ENCODE measurements at regions not wholly inside any gene's neighbourhood (a gene's known extent, or its start where the extent isn't known, plus 50 kb on each side); places are given as distances from the start of the nearest gene placed in this dataset.

- Histone ChIP-seq H3K9me3 (no peaks in the 10 kb centered on the region), H3K4me1 (no peaks in the 10 kb centered on the region), H3K4me3 (replicated peaks in 1 of 3) (no peak overlapping the region), H3K36me3 (no peaks in the 10 kb centered on the region), H3K27me3 (no peaks in the 10 kb centered on the region), H3K27ac (no peak overlapping the region)
- DNase-seq = no peak
- intact Hi-C loops (cut with DNase I) = no loop called here
- WGBS, 2 donors = 86 to 87% methylated on average over 4 of the region's 4 CpGs
- no peak for TF ChIP-seq POLR2A (IDR thresholded peaks at IDR 0.05)
- TF ChIP-seq CTCF (IDR thresholded peaks at IDR 0.05) = no peak
Observed at GRCh38 chr2:65622951-65623535, 190.6 kb upstream of the SPRED2 start.

GRCh38 chr2:65622499-65622898, 190.1 kb upstream of the SPRED2 start:
- 30 to 40% methylated on average over 1 of the region's 1 CpG for WGBS, 2 donors
- H3K4me3 ChIP-seq (replicated peaks in 1 of 3) = no peak overlapping the region
- no peak for DNase-seq
- no peaks in the 10 kb centered on the region for H3K4me1 ChIP-seq
- H3K27ac ChIP-seq = no peak overlapping the region
- H3K27me3 ChIP-seq = no peaks in the 10 kb centered on the region
- no peaks in the 10 kb centered on the region for H3K36me3 ChIP-seq
- no peak for TF ChIP-seq CTCF (IDR thresholded peaks at IDR 0.05)
- no peak for TF ChIP-seq POLR2A (IDR thresholded peaks at IDR 0.05)
- no peaks in the 10 kb centered on the region for H3K9me3 ChIP-seq
- intact Hi-C loops (cut with DNase I) = no loop called here

- H3K27ac ChIP-seq = no peak overlapping the region
- no peaks in the 10 kb centered on the region for H3K9me3 ChIP-seq
- H3K4me1 ChIP-seq = no peaks in the 10 kb centered on the region
- DNase-seq = no peak
- TF ChIP-seq POLR2A (IDR thresholded peaks at IDR 0.05) (no peak), CTCF (IDR thresholded peaks at IDR 0.05) (no peak)
- no peaks in the 10 kb centered on the region for H3K27me3 ChIP-seq
- intact Hi-C loops (cut with DNase I) = no loop called here
- WGBS, 2 donors = 91 to 92% methylated on average over 1 of the region's 1 CpG
- H3K36me3 ChIP-seq = no peaks in the 10 kb centered on the region
- H3K4me3 ChIP-seq (replicated peaks in 1 of 3) = no peak overlapping the region
Observed at GRCh38 chr2:65620524-65620923, 188.1 kb upstream of the SPRED2 start.

- no peaks in the 10 kb centered on the region for H3K4me1 ChIP-seq
- DNase-seq = no peak
- H3K9me3 ChIP-seq = no peaks in the 10 kb centered on the region
- H3K36me3 ChIP-seq = no peaks in the 10 kb centered on the region
- no peaks in the 10 kb centered on the region for H3K27me3 ChIP-seq
- no peak overlapping the region for H3K4me3 ChIP-seq (replicated peaks in 1 of 3)
- 93 to 96% methylated on average over 2 of the region's 2 CpGs for WGBS, 2 donors
- TF ChIP-seq CTCF (IDR thresholded peaks at IDR 0.05) (no peak), POLR2A (IDR thresholded peaks at IDR 0.05) (no peak)
- H3K27ac ChIP-seq = no peak overlapping the region
- intact Hi-C loops (cut with DNase I) = no loop called here
Observed at GRCh38 chr2:65620026-65620425, 187.6 kb upstream of the SPRED2 start.

- Histone ChIP-seq H3K27me3 (no peaks in the 10 kb centered on the region), H3K9me3 (no peaks in the 10 kb centered on the region), H3K4me1 (no peaks in the 10 kb centered on the region), H3K27ac (no peak overlapping the region), H3K36me3 (no peaks in the 10 kb centered on the region), H3K4me3 (replicated peaks in 1 of 3) (no peak overlapping the region)
- TF ChIP-seq POLR2A (IDR thresholded peaks at IDR 0.05) (no peak), CTCF (IDR thresholded peaks at IDR 0.05) (no peak)
- DNase-seq = no peak
- intact Hi-C loops (cut with DNase I) = no loop called here
- 82 to 90% methylated on average over 2 of the region's 2 CpGs for WGBS, 2 donors
Observed at GRCh38 chr2:65615602-65616001, 183.2 kb upstream of the SPRED2 start.
